Transverse colon (tissue), 4 donors: ENCODE measurements at regions not wholly inside any gene's neighbourhood (a gene's known extent, or its start where the extent isn't known, plus 50 kb on each side); places are given as distances from the start of the nearest gene placed in this dataset.

Source experiments
- POLR2AphosphoS5 ChIP-seq, 3 donors: sonication (generic); formaldehyde crosslinking; IDR thresholded peaks; one replicate each; pipeline ENCODE4 v1.6.1; 2016; ENCODE audit warnings: antibody characterized with exemption in 3 of 3
- TF ChIP-seq, protein P1 (sequence below), 5 experiments: fragments of 200-600 bp in 3 of 5; fragments of 450-650 bp in 2 of 5; sonication (generic) in 3 of 5; IDR thresholded peaks; 1 replicate in 2 of 5; 2 replicates in 3 of 5; pipeline ENCODE4 v1.5.1; 2016 to 2017; ENCODE audit warnings: antibody characterized with exemption in 5 of 5, inconsistent platforms in 3 of 5, mild to moderate bottlenecking in 2 of 5, moderate library complexity in 1 of 5

DNA sequence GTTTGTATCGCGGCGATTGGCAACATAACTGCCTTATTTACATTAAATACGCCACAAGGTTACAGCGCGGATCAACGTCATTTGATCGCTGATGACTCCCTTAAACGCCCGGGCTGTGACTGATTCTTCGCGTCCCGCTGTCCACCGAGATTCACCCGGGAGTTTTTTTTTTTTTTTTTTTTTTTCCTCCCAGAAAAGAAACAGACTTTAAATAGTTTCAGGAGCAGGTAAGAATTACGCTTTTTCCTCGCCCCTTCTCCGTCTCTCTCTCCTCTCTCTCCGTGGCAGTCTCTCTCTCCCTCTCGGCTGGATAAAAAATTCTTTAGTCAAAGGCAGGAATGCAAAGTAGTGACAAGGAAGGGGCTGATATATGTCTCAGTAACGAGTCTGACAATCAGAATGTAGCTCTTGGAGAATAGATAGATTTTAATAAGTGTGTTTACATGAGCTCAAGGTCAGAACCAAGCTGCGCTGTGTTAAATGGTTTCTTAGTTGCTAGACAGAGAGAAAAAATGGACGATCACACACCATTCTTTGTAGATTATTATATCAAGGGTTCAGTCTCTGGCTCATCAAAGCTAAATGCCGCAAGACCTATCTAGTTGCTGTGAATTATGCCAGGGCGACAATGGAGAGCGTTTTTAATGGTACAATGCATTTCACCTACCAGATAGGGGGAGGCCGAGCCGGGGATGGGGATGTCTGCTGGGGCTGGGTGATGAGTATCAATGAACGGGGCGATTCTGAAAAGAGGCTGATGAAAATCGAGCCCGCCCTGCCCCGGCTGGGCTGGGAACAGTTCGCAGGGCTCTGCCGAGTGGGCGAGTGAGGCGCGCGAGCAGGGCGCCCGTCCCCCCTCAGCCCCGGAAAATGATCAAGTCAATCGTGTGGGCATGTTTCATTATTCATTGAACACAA is 147.2 kb upstream of the ZNF536 start:
- TF ChIP-seq, protein P1, sequence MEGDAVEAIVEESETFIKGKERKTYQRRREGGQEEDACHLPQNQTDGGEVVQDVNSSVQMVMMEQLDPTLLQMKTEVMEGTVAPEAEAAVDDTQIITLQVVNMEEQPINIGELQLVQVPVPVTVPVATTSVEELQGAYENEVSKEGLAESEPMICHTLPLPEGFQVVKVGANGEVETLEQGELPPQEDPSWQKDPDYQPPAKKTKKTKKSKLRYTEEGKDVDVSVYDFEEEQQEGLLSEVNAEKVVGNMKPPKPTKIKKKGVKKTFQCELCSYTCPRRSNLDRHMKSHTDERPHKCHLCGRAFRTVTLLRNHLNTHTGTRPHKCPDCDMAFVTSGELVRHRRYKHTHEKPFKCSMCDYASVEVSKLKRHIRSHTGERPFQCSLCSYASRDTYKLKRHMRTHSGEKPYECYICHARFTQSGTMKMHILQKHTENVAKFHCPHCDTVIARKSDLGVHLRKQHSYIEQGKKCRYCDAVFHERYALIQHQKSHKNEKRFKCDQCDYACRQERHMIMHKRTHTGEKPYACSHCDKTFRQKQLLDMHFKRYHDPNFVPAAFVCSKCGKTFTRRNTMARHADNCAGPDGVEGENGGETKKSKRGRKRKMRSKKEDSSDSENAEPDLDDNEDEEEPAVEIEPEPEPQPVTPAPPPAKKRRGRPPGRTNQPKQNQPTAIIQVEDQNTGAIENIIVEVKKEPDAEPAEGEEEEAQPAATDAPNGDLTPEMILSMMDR (IDR thresholded peaks at IDR 0.05) = no peak
- no peak for TF ChIP-seq POLR2AphosphoS5 (IDR thresholded peaks at IDR 0.05)
